GM12865 (cell line): ENCODE measurements at regions not wholly inside any gene's neighbourhood (a gene's known extent, or its start where the extent isn't known, plus 50 kb on each side); places are given as distances from the start of the nearest gene placed in this dataset.
"Not testable (repeated sequence)": the region's sequence is repeated elsewhere in the genome, so short reads cannot be mapped to it uniquely, and the experiment has no call there.

ENCODE experiments used
- DNase-seq: peaks from one replicate; pipeline ENCODE4 v3.0.0; 2010; ENCODE audit warnings: low read depth
- H3K4me3 ChIP-seq: 2 replicates; pipeline ENCODE4 v1.5.1; 2011; ENCODE audit warnings: mild to moderate bottlenecking, low read depth, low read length, control low read depth
- CTCF ChIP-seq: IDR thresholded peaks from 2 replicates; pipeline ENCODE4 v1.5.1; 2011; ENCODE audit warnings: low read length, control low read depth, low read depth, inconsistent platforms; ENCODE audit not compliant: insufficient read depth; ENCODE audit errors: missing control alignments

- DNase-seq, result no peak
Observed at GRCh38 chr12:107598906-107599305, 86.7 kb upstream of the PWP1 start.

GRCh38 chr12:107600581-107601144, 84.9 kb upstream of the PWP1 start:
- H3K4me3 ChIP-seq, result no peak overlapping the region
- no peak for DNase-seq
- TF ChIP-seq CTCF, result no peak

More at GRCh38 chr12:107598906-107599305, 86.7 kb upstream of the PWP1 start:
- TF ChIP-seq CTCF, result no peak
- H3K4me3 ChIP-seq, result no peak overlapping the region

GRCh38 chr12:107602446-107602845, 83.2 kb upstream of the PWP1 start:
- no peak overlapping the region for H3K4me3 ChIP-seq
- TF ChIP-seq CTCF, result no peak
- DNase-seq, result no peak

GRCh38 chr12:107605293-107605692, 80.3 kb upstream of the PWP1 start:
- TF ChIP-seq CTCF, result no peak
- no peak overlapping the region for H3K4me3 ChIP-seq
- DNase-seq, result no peak

- DNase-seq, result peak; percentile 85
- peak; percentile 96 for TF ChIP-seq CTCF
- H3K4me3 ChIP-seq, result no peak overlapping the region
Observed at GRCh38 chr12:107607464-107608392, 77.9 kb upstream of the PWP1 start.

GRCh38 chr12:107608779-107609178, 76.8 kb upstream of the PWP1 start:
- not testable (repeated sequence) for H3K4me3 ChIP-seq, DNase-seq

- TF ChIP-seq CTCF, result peak; percentile 66
- H3K4me3 ChIP-seq, result no peak overlapping the region
- DNase-seq, result peak; percentile 53
Observed at GRCh38 chr12:107610021-107610859, 75.4 kb upstream of the PWP1 start.
